DND-41 (cell line): ENCODE measurements at regions not wholly inside any gene's neighbourhood (a gene's known extent, or its start where the extent isn't known, plus 50 kb on each side); places are given as distances from the start of the nearest gene placed in this dataset.

Source experiments
- ATAC-seq: fragments of 200-7000 bp; cut with Tn5 transposase; 3 replicates; pipeline ENCODE4 v1.9.1; 2021; ENCODE audit warnings: low read depth; ENCODE audit not compliant: insufficient read depth
- DNase-seq: peaks from one replicate; pipeline ENCODE4 v3.0.0-alpha.2; 2020
- H2AFZ ChIP-seq: 2 replicates; pipeline ENCODE4 v1.6.0; 2012; ENCODE audit warnings: low read depth, low read length
- H3K27ac ChIP-seq: 2 replicates; pipeline ENCODE4 v1.5.1; 2012; ENCODE audit warnings: low read length, inconsistent platforms
- H3K27me3 ChIP-seq: fragments of 200-600 bp; sonication (generic); 2 replicates; pipeline ENCODE4 v1.6.0; 2012; ENCODE audit warnings: low read length, mild to moderate bottlenecking, inconsistent platforms; ENCODE audit not compliant: insufficient read depth, poor library complexity
- H3K36me3 ChIP-seq: 2 replicates; pipeline ENCODE4 v1.5.1; 2012; ENCODE audit warnings: low read length, inconsistent platforms; ENCODE audit not compliant: insufficient read depth
- H3K4me1 ChIP-seq: 2 replicates; pipeline ENCODE4 v1.5.1; 2012; ENCODE audit warnings: mild to moderate bottlenecking, low read length; ENCODE audit not compliant: insufficient read depth
- H3K4me2 ChIP-seq: 2 replicates; pipeline ENCODE4 v1.6.0; 2012; ENCODE audit warnings: mild to moderate bottlenecking, moderate library complexity, low read length, inconsistent platforms; ENCODE audit not compliant: insufficient read depth
- H3K4me3 ChIP-seq, 2 experiments: fragments of 200-600 bp in 1 of 2; shearing (Covaris generic) in 1 of 2; 2 replicates each; pipeline ENCODE4 v1.5.1; 2012 to 2016; ENCODE audit warnings: inconsistent platforms in 2 of 2, low read length in 2 of 2, mild to moderate bottlenecking in 2 of 2, low read depth in 1 of 2, moderate library complexity in 1 of 2
- H3K79me2 ChIP-seq: 2 replicates; pipeline ENCODE4 v1.6.0; 2012; ENCODE audit warnings: low read length, inconsistent platforms; ENCODE audit not compliant: insufficient read depth
- H3K9ac ChIP-seq: 2 replicates; pipeline ENCODE4 v1.6.0; 2012; ENCODE audit warnings: low read depth, mild to moderate bottlenecking, inconsistent platforms, low read length, moderate library complexity
- H3K9me3 ChIP-seq: 2 replicates; pipeline ENCODE4 v1.5.1; 2012; ENCODE audit warnings: low read length, moderate library complexity, mild to moderate bottlenecking, inconsistent platforms; ENCODE audit not compliant: insufficient read depth, severe bottlenecking
- H4K20me1 ChIP-seq: 2 replicates; pipeline ENCODE4 v1.6.0; 2012; ENCODE audit warnings: low read length; ENCODE audit not compliant: insufficient read depth
- EZH2 ChIP-seq: IDR thresholded peaks from 3 replicates; pipeline ENCODE4 v1.6.1; 2012; ENCODE audit warnings: borderline replicate concordance, low read depth, mild to moderate bottlenecking, moderate library complexity, low read length, inconsistent platforms; ENCODE audit not compliant: severe bottlenecking
- TF ChIP-seq, protein P1 (sequence below): IDR thresholded peaks from 2 replicates; pipeline ENCODE4 v1.5.1; 2012; ENCODE audit warnings: borderline replicate concordance, low read length, moderate library complexity, mild to moderate bottlenecking; ENCODE audit not compliant: poor library complexity, severe bottlenecking; ENCODE audit errors: extremely low read depth

DNA sequence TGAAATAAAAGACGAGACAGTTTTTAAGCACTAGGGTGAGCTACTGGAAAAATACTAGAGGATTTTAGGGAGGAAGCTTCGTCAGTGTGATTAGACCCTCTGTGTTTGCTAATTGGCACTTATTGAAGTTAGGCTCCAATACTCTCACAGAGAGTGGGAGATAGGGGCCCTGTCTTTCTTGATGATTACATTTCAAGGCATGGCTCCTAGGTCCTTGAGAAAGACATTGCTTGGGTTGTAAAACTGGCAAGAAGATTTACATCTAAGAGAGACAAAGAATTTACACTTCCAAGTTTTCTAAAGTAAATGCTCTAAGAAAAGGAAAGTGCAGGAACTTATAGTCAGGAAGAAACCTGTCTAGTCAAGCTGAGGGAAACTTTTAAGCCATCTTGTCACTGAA, 183.2 kb downstream of the C12orf50 start:
- Histone ChIP-seq H3K27ac (no peak overlapping the region), H2AFZ (no peak overlapping the region), H3K9me3 (no peaks in the 10 kb centered on the region), H4K20me1 (no peaks in the 10 kb centered on the region), H3K4me1 (no peaks in the 10 kb centered on the region), H3K4me3 (no peak overlapping the region), H3K4me2 (no peak overlapping the region), H3K9ac (no peak overlapping the region), H3K27me3 (peaks cover 3% of the 10 kb centered on the region), H3K79me2 (no peaks in the 10 kb centered on the region), H3K36me3 (no peaks in the 10 kb centered on the region)
- no peak for DNase-seq
- no peak for ATAC-seq
- TF ChIP-seq, protein P1, sequence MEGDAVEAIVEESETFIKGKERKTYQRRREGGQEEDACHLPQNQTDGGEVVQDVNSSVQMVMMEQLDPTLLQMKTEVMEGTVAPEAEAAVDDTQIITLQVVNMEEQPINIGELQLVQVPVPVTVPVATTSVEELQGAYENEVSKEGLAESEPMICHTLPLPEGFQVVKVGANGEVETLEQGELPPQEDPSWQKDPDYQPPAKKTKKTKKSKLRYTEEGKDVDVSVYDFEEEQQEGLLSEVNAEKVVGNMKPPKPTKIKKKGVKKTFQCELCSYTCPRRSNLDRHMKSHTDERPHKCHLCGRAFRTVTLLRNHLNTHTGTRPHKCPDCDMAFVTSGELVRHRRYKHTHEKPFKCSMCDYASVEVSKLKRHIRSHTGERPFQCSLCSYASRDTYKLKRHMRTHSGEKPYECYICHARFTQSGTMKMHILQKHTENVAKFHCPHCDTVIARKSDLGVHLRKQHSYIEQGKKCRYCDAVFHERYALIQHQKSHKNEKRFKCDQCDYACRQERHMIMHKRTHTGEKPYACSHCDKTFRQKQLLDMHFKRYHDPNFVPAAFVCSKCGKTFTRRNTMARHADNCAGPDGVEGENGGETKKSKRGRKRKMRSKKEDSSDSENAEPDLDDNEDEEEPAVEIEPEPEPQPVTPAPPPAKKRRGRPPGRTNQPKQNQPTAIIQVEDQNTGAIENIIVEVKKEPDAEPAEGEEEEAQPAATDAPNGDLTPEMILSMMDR = no peak
- TF ChIP-seq EZH2 = no peak

DNA sequence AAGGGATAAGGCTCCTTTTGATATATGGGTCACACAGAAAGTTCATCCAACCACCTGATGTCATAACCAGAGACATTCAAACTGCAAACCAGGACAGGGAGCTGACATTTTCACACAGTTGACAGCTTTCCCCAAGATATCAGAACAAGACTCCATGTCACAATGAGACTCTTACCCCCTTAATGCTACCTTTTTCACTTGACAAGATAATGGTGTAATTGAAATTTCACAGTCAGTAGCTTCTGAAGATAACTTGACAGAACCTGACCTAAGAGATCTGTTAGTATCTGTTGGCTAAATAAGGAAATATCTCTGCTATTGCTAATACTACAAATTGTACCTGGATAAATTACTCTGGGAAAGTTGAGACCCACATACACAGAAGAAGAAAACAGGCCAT, 187.3 kb downstream of the C12orf50 start:
- H3K36me3 ChIP-seq = no peaks in the 10 kb centered on the region
- no peak overlapping the region for H3K27ac ChIP-seq
- no peaks in the 10 kb centered on the region for H3K79me2 ChIP-seq
- TF ChIP-seq, protein P1 = no peak
- no peak for TF ChIP-seq EZH2
- H3K9ac ChIP-seq = no peak overlapping the region
- ATAC-seq = no peak
- H3K4me1 ChIP-seq = no peaks in the 10 kb centered on the region
- DNase-seq = no peak
- no peak overlapping the region for H3K4me3 ChIP-seq
- no peak overlapping the region for H2AFZ ChIP-seq
- H3K4me2 ChIP-seq = no peak overlapping the region
- H3K9me3 ChIP-seq = no peaks in the 10 kb centered on the region
- no peaks in the 10 kb centered on the region for H4K20me1 ChIP-seq
- H3K27me3 ChIP-seq = no peaks in the 10 kb centered on the region

DNA sequence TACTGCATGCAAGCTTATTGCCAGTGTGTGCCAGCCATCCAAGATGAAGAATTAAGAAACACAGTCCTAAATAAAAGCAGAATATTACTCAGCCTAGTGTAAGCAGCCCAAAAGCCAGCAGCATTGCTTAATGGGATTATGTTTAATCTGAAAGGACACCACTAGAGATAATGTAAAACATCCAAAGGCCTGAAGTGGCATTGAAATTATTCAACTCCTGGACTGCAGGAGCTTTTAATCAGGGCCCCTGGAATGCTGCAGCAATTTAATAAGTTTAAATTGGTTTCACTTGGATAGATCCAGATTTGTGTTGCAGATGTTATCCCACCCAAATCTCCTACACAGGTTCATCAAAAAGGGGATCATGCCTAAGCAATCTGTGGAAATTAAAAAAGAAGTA, 193.0 kb downstream of the C12orf50 start:
- Histone ChIP-seq H3K4me3 (no peak overlapping the region), H3K27ac (no peak overlapping the region), H3K79me2 (no peaks in the 10 kb centered on the region), H2AFZ (no peak overlapping the region), H3K9me3 (no peaks in the 10 kb centered on the region), H3K4me1 (no peaks in the 10 kb centered on the region), H3K27me3 (no peaks in the 10 kb centered on the region), H4K20me1 (no peaks in the 10 kb centered on the region), H3K9ac (no peak overlapping the region), H3K36me3 (no peaks in the 10 kb centered on the region), H3K4me2 (no peak overlapping the region)
- TF ChIP-seq EZH2 = no peak
- TF ChIP-seq, protein P1 = no peak
- ATAC-seq (no peak), DNase-seq (no peak)

DNA sequence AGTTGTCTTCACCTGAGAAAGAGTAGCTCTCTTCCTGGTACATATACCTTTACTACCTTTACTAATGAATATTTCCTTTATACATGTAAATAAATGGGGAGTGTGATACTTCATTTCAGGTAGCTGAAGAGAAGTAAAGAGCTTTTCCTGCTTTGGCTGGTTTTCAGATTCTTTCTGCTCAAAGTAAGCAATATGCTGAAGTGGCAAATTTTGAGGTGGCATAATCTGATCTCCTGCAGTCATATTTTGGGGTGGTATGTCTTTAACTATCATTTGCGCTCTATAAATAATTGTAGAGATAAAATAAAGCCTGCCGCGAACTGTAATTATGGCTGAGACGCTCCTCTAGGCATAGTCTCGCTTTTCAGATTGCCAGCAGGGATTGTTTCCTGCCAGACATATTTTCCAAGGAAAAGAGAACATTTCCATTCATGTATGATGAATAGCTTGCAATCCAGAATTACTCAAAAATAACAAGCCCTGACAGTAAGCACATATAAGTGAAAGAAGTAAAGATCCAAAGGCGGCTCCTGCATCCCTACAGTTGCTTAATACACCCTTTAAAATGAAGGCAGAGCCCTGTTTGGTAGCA, 200.7 kb downstream of the C12orf50 start:
- Histone ChIP-seq H4K20me1 (no peaks in the 10 kb centered on the region), H3K9ac (no peak overlapping the region), H3K9me3 (no peaks in the 10 kb centered on the region), H3K27ac (no peak overlapping the region), H2AFZ (no peak overlapping the region), H3K79me2 (no peaks in the 10 kb centered on the region), H3K4me2 (no peak overlapping the region), H3K27me3 (no peaks in the 10 kb centered on the region), H3K4me3 (no peak overlapping the region), H3K4me1 (no peaks in the 10 kb centered on the region), H3K36me3 (no peaks in the 10 kb centered on the region)
- TF ChIP-seq EZH2 = no peak
- TF ChIP-seq, protein P1 = no peak
- ATAC-seq (no peak), DNase-seq (no peak)
